Naive thymus-derived CD4-positive, alpha-beta T cell (primary cell): ENCODE measurements at regions not wholly inside any gene's neighbourhood (a gene's known extent, or its start where the extent isn't known, plus 50 kb on each side); places are given as distances from the start of the nearest gene placed in this dataset.
"Not testable (repeated sequence)": the region's sequence is repeated elsewhere in the genome, so short reads cannot be mapped to it uniquely, and the experiment has no call there.

Experiments
- ATAC-seq: fragments of 150-1000 bp; cut with Tn5 transposase; 2 replicates; pipeline ENCODE4 v1.10.0; 2021; ENCODE audit warnings: mild to moderate bottlenecking, moderate library complexity
- CTCF ChIA-PET: fragments of 350-600 bp; sonication (Branson Sonifier 250); formaldehyde crosslinking; loops from one replicate; lab custom pipeline; 2021; ENCODE audit warnings: antibody characterized with exemption; lab: Charles Lee
- POLR2A ChIA-PET: fragments of 350-600 bp; sonication (Branson Sonifier 250); formaldehyde crosslinking; loops from one replicate; lab custom pipeline; 2021; ENCODE audit warnings: antibody characterized with exemption, inconsistent platforms; lab: Charles Lee
- DNase-seq, 9 donors: peaks; one replicate each; pipeline versions ENCODE4 v3.0.0 to v3.0.0-alpha.2; 2020 to 2022; ENCODE audit warnings: mixed read lengths in 1 of 9
- H3K27ac ChIP-seq: one replicate; pipeline ENCODE4 v1.7.0; 2013; ENCODE audit warnings: mild to moderate bottlenecking, low read depth, low read length, moderate library complexity
- H3K27me3 ChIP-seq, 2 donors: one replicate each; pipeline ENCODE4 v1.7.0; 2013; ENCODE audit warnings: low read length in 2 of 2, mild to moderate bottlenecking in 2 of 2, moderate library complexity in 2 of 2; ENCODE audit not compliant: control insufficient read depth in 2 of 2, insufficient read depth in 2 of 2
- H3K36me3 ChIP-seq, 3 experiments: 1 replicate in 2 of 3; 2 replicates in 1 of 3; pipeline ENCODE4 v1.7.0; 2013; ENCODE audit warnings: low read length in 3 of 3, mild to moderate bottlenecking in 3 of 3, moderate library complexity in 1 of 3; ENCODE audit not compliant: insufficient read depth in 3 of 3, control insufficient read depth in 2 of 3
- H3K4me1 ChIP-seq, 2 donors: one replicate each; pipeline ENCODE4 v1.7.0; 2013; ENCODE audit warnings: low read length in 2 of 2, mild to moderate bottlenecking in 2 of 2, moderate library complexity in 1 of 2; ENCODE audit not compliant: control insufficient read depth in 2 of 2, insufficient read depth in 2 of 2
- H3K4me3 ChIP-seq: 2 replicates; pipeline ENCODE4 v1.7.0; 2013; ENCODE audit warnings: mild to moderate bottlenecking, low read length
- H3K9me3 ChIP-seq, 3 experiments: 1 replicate in 2 of 3; 2 replicates in 1 of 3; pipeline ENCODE4 v1.7.0; 2013; ENCODE audit warnings: low read length in 3 of 3; ENCODE audit not compliant: control insufficient read depth in 2 of 3
- H3K27ac Mint-ChIP-seq, 9 donors: one replicate each; pipeline ENCODE4 v1.8.0; 2020 to 2022; ENCODE audit warnings: mixed read lengths in 9 of 9, mild to moderate bottlenecking in 8 of 9, moderate library complexity in 5 of 9, inconsistent platforms in 2 of 9
- H3K27me3 Mint-ChIP-seq, 5 donors: one replicate each; pipeline ENCODE4 v1.8.0; 2021 to 2022; ENCODE audit warnings: mixed read lengths in 5 of 5, mild to moderate bottlenecking in 1 of 5
- H3K36me3 Mint-ChIP-seq, 5 donors: one replicate each; pipeline ENCODE4 v1.8.0; 2020 to 2022; ENCODE audit warnings: mixed read lengths in 5 of 5, mild to moderate bottlenecking in 3 of 5, inconsistent platforms in 1 of 5
- H3K4me1 Mint-ChIP-seq, 7 donors: one replicate each; pipeline ENCODE4 v1.8.0; 2020 to 2022; ENCODE audit warnings: mixed read lengths in 7 of 7, mild to moderate bottlenecking in 3 of 7, inconsistent platforms in 1 of 7
- H3K4me3 Mint-ChIP-seq, 10 donors: one replicate each; pipeline ENCODE4 v1.8.0; 2020 to 2022; ENCODE audit warnings: mild to moderate bottlenecking in 10 of 10, mixed read lengths in 10 of 10, moderate library complexity in 6 of 10, inconsistent platforms in 2 of 10
- H3K9me3 Mint-ChIP-seq, 11 donors: one replicate each; pipeline ENCODE4 v1.8.0; 2020 to 2022; ENCODE audit warnings: mixed read lengths in 11 of 11, mild to moderate bottlenecking in 4 of 11, inconsistent platforms in 1 of 11, moderate library complexity in 1 of 11
- intact Hi-C, 2 donors: fragments of 100-400 bp; cut with micrococcal nuclease; formaldehyde crosslinking; loops; one replicate each; pipeline ENCODE4 v1.15.1; 2023

DNA sequence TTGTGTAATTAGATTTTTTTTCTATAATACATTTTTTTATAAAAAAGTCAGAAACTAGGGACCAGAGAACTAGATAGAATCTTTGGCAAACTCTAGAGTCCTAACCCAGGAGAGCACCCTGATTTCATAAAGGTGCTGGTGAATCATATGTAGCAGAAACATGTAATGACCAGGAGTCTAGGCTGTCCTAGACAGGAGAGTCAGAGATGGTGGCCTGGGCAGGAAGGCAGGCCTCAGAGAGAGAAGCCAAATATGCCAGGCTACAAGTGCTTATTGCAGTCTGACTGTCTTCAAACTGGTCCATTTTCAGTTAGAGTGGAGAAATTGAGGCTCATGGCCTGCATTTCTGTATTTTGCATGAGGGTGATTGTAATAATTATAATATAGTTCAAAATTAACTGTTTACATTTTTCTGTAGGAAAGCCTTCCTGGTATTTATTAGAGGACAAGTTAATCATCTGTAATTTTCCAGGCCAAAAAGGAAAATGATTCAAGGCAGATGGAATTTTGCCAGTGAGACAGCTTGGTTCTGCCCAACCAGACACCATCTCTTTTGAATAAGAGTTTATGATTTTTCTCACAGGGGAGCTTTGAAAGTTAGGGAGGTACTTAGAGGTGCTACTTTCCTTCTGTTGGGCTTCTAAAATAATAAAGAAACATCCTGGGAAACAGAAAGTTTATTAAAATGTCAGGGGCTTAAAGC is 129.8 kb downstream of the S1PR1 start:
- no peaks in the 10 kb centered on the region for H3K36me3 ChIP-seq

DNA sequence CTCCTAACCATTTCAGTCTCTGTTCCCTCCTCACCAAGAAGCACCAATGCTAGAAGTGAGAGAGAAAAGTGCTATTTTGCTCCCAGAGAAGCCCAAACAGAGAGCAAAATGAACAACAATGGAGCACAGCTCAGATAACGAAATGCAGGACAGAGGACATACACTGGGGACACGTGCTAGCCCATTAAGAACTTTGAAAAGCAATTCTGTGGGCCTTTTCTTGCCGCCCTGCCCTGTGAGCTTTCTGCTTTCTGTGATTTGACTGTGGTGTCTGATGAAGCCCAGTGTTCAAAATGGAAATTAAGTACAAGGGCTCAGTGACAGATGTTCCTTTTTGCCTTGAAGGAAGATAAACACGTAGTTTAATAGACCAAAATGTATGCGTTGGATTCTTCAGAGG is 130.8 kb downstream of the S1PR1 start:
- CTCF ChIA-PET = interaction anchor here (1.3 to 1.9 kb wide), 2 partner anchors 9 to 13 kb away, joined by 4 read pairs; no protein-coding TSS in a partner anchor
- POLR2A ChIA-PET = interaction anchor here (1.3 kb wide), 1 partner anchor 14 kb away, joined by 7 read pairs; no protein-coding TSS in a partner anchor
- no peaks in the 10 kb centered on the region for H3K4me1 ChIP-seq

More for the DNA sequence above, 129.8 kb downstream of the S1PR1 start:
- intact Hi-C loops = no loop called here
- H3K9me3 ChIP-seq = no peaks in the 10 kb centered on the region
- ChIA-PET CTCF (interaction anchor here (1.3 to 1.9 kb wide), 2 partner anchors 8 to 12 kb away, joined by 4 read pairs; no protein-coding TSS in a partner anchor), POLR2A (interaction anchor here (0.7 to 1.3 kb wide), 2 partner anchors 13 to 76 kb away, joined by 3 to 7 read pairs; no protein-coding TSS in a partner anchor)
- no peak for ATAC-seq
- no peak overlapping the region for H3K27ac ChIP-seq
- no peaks in the 10 kb centered on the region for H3K4me1 ChIP-seq
- Mint-ChIP-seq H3K4me1 (peaks cover 0 to 12% (median 5%) of the 10 kb centered on the region in 7 donors), H3K36me3 (peaks cover 0 to 2% (median 0%) of the 10 kb centered on the region in 5 donors), H3K9me3 (no peaks in the 10 kb centered on the region), H3K4me3 (no peak overlapping the region), H3K27me3 (peaks cover 0 to 2% (median 0%) of the 10 kb centered on the region in 5 donors), H3K27ac (no peak overlapping the region)
- no peak overlapping the region for H3K4me3 ChIP-seq
- no peak for DNase-seq
- H3K27me3 ChIP-seq = no peaks in the 10 kb centered on the region

GRCh38 chr1:101370488-101370887 is 133.7 kb downstream of the S1PR1 start:
- H3K27ac Mint-ChIP-seq = no peak overlapping the region
- CTCF ChIA-PET = no interaction called here
- intact Hi-C loops = no loop called here
- H3K9me3 ChIP-seq = no peaks in the 10 kb centered on the region
- no peak overlapping the region for H3K27ac ChIP-seq
- no peak overlapping the region for H3K4me3 ChIP-seq
- H3K4me1 ChIP-seq = no peaks in the 10 kb centered on the region
- peaks cover 0 to 10% (median 0%) of the 10 kb centered on the region in 7 donors for H3K4me1 Mint-ChIP-seq
- peaks cover 0 to 11% (median 0%) of the 10 kb centered on the region in 5 donors for H3K27me3 Mint-ChIP-seq
- H3K36me3 ChIP-seq = no peaks in the 10 kb centered on the region
- POLR2A ChIA-PET = no interaction called here
- H3K9me3 Mint-ChIP-seq = peaks cover 0 to 15% (median 2%) of the 10 kb centered on the region in 11 donors
- H3K4me3 Mint-ChIP-seq = no peak overlapping the region
- ATAC-seq (no peak), DNase-seq (no peak)
- H3K27me3 ChIP-seq = no peaks in the 10 kb centered on the region
- H3K36me3 Mint-ChIP-seq = peaks cover 0 to 13% (median 0%) of the 10 kb centered on the region in 5 donors

More for the DNA sequence above, 130.8 kb downstream of the S1PR1 start:
- Mint-ChIP-seq H3K4me3 (no peak overlapping the region), H3K4me1 (peaks cover 0 to 13% (median 5%) of the 10 kb centered on the region in 7 donors), H3K36me3 (peaks cover 0 to 7% (median 0%) of the 10 kb centered on the region in 5 donors), H3K9me3 (peaks cover 0 to 4% (median 2%) of the 10 kb centered on the region in 11 donors), H3K27ac (no peak overlapping the region), H3K27me3 (peaks cover 0 to 5% (median 0%) of the 10 kb centered on the region in 5 donors)
- H3K27ac ChIP-seq = no peak overlapping the region
- intact Hi-C loops = no loop called here
- no peaks in the 10 kb centered on the region for H3K27me3 ChIP-seq
- H3K36me3 ChIP-seq = no peaks in the 10 kb centered on the region
- H3K9me3 ChIP-seq = no peaks in the 10 kb centered on the region
- no peak overlapping the region for H3K4me3 ChIP-seq
- ATAC-seq (no peak), DNase-seq (no peak)

DNA sequence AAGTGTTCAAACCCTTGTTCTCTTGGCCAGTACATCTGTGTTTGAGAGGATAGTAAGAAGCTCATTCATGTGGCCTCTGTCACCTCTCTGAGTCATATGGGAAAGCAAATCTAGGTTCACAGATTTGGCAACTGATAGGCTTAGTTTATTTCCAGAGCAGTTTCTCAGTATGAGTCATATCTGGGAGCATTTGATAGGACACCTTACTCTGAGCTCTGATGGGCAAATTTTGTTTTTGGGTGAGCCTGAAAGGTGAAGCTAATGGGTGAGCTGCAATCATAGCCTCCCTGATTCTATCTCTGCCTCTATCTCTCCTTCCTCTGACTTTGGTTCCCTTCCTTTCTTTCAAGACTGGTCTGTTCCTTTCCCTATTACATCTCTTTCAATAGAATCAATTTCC is 134.4 kb downstream of the S1PR1 start:
- H3K27me3 Mint-ChIP-seq = peaks cover 0 to 11% (median 0%) of the 10 kb centered on the region in 5 donors
- no peak for DNase-seq
- Histone ChIP-seq H3K27me3 (no peaks in the 10 kb centered on the region), H3K4me3 (no peak overlapping the region), H3K36me3 (no peaks in the 10 kb centered on the region), H3K27ac (no peak overlapping the region), H3K4me1 (no peaks in the 10 kb centered on the region), H3K9me3 (no peaks in the 10 kb centered on the region)
- ChIA-PET POLR2A (no interaction called here), CTCF (no interaction called here)
- H3K4me3 Mint-ChIP-seq = peak overlapping the region in 1 of 10 donors; percentile 46
- H3K9me3 Mint-ChIP-seq = peaks cover 0 to 15% (median 2%) of the 10 kb centered on the region in 11 donors
- intact Hi-C loops = loop anchor here in 1 of 2 donors (1.0 kb wide), 1 partner anchor 9 kb away; no protein-coding TSS in a partner anchor
- ATAC-seq = peak; percentile 49
- peak overlapping the region in 1 of 9 donors; percentile 18 for H3K27ac Mint-ChIP-seq
- H3K4me1 Mint-ChIP-seq = peaks cover 0 to 10% (median 0%) of the 10 kb centered on the region in 7 donors
- H3K36me3 Mint-ChIP-seq = peaks cover 0 to 13% (median 0%) of the 10 kb centered on the region in 5 donors

- CTCF ChIA-PET = no interaction called here
- Mint-ChIP-seq H3K4me3 (no peak overlapping the region), H3K9me3 (peaks cover 0 to 15% (median 2%) of the 10 kb centered on the region in 11 donors), H3K4me1 (peaks cover 0 to 10% (median 0%) of the 10 kb centered on the region in 7 donors), H3K27ac (no peak overlapping the region), H3K36me3 (peaks cover 0 to 15% (median 0%) of the 10 kb centered on the region in 5 donors), H3K27me3 (peaks cover 0 to 19% (median 0%) of the 10 kb centered on the region in 5 donors)
- no peaks in the 10 kb centered on the region for H3K36me3 ChIP-seq
- no peaks in the 10 kb centered on the region for H3K9me3 ChIP-seq
- intact Hi-C loops = no loop called here
- DNase-seq = no peak
- POLR2A ChIA-PET = no interaction called here
- H3K27me3 ChIP-seq = no peaks in the 10 kb centered on the region
- no peak overlapping the region for H3K27ac ChIP-seq
- no peak for ATAC-seq
- H3K4me3 ChIP-seq = no peak overlapping the region
- H3K4me1 ChIP-seq = no peaks in the 10 kb centered on the region
These were observed 136.8 kb downstream of the S1PR1 start for GRCh38 chr1:101373570-101373969.

DNA sequence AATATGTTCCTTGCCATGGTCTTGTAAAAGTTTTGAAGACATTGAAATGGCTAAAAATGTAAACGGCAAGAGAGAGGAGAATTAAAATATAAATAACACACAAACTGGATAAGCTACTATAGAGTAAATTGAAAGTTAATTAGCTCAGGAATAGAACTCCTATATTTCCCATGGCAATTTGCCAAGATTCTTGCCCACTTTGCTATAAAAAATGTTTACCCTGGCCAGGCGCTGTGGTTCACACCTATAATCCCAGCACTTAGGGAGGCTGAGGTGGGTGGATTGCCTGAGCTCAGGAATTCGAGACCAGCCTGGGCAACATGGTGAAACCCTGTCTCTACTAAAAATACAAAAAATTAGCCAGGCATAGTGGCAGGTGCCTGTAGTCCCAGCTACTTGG is 138.6 kb downstream of the S1PR1 start:
- Mint-ChIP-seq H3K27me3 (peaks cover 0 to 19% (median 0%) of the 10 kb centered on the region in 5 donors), H3K36me3 (peaks cover 0 to 15% (median 0%) of the 10 kb centered on the region in 5 donors), H3K9me3 (peaks cover 0 to 15% (median 2%) of the 10 kb centered on the region in 11 donors), H3K4me1 (peaks cover 4 to 27% (median 7%) of the 10 kb centered on the region in 7 donors)
- DNase-seq, H3K36me3 ChIP-seq, H3K9me3 ChIP-seq, H3K4me1 ChIP-seq, intact Hi-C loops, H3K27ac ChIP-seq, H3K4me3 ChIP-seq, POLR2A ChIA-PET, H3K27me3 ChIP-seq, ATAC-seq, CTCF ChIA-PET, H3K27ac Mint-ChIP-seq, H3K4me3 Mint-ChIP-seq: not testable (repeated sequence)
